ENCODE measurements at regions not wholly inside any gene's neighbourhood (a gene's known extent, or its start where the extent isn't known, plus 50 kb on each side); places are given as distances from the start of the nearest gene placed in this dataset.
"Not testable (repeated sequence)": the region's sequence is repeated elsewhere in the genome, so short reads cannot be mapped to it uniquely, and the experiment has no call there.

- POLR2A ChIA-PET (ENCODE audit: low non-redundant PET), result no interaction called here
- TF ChIP-seq CTCF (conservative IDR thresholded peaks at IDR 0.05; ENCODE audit: low read depth, low read length) (no peak), EZH2 (IDR thresholded peaks at IDR 0.05; ENCODE audit: borderline replicate concordance, low read depth, low read length, poor library complexity, severe bottlenecking) (no peak)
- DNase-seq (ENCODE audit: low spot score), result no peak
- CTCF ChIA-PET, result no interaction called here
- H3K4me1 ChIP-seq (ENCODE audit: insufficient read depth, low read length, poor library complexity, severe bottlenecking), result no peaks in the 10 kb centered on the region
- intact Hi-C loops (cut with micrococcal nuclease; ENCODE audit: unreplicated experiment), result no loop called here
- no peaks in the 10 kb centered on the region for H3K9me3 ChIP-seq (ENCODE audit: low read depth, low read length, poor library complexity, severe bottlenecking)
- H3K27ac ChIP-seq (ENCODE audit: low read depth, low read length, poor library complexity, severe bottlenecking), result no peak overlapping the region
- BruUV-seq (replicated peaks), result no TSS peak
- no peak overlapping the region for H3K4me3 ChIP-seq (ENCODE audit: low read depth, low read length, poor library complexity, severe bottlenecking)
- H3K27me3 ChIP-seq (replicated peaks; ENCODE audit: insufficient read depth, low read depth, low read length, poor library complexity), result no peaks in the 10 kb centered on the region
- no peaks in the 10 kb centered on the region for H3K36me3 ChIP-seq (ENCODE audit: insufficient read depth, low read length, poor library complexity, severe bottlenecking)
Measured at GRCh38 chr13:75175575-75175974, 306.4 kb downstream of the TBC1D4 start.

- H3K4me1 ChIP-seq (ENCODE audit: insufficient read depth, low read length, poor library complexity, severe bottlenecking); CTCF ChIA-PET; H3K4me3 ChIP-seq (ENCODE audit: low read depth, low read length, poor library complexity, severe bottlenecking); DNase-seq (ENCODE audit: low spot score); BruUV-seq (replicated peaks); H3K9me3 ChIP-seq (ENCODE audit: low read depth, low read length, poor library complexity, severe bottlenecking); H3K36me3 ChIP-seq (ENCODE audit: insufficient read depth, low read length, poor library complexity, severe bottlenecking); H3K27me3 ChIP-seq (replicated peaks; ENCODE audit: insufficient read depth, low read depth, low read length, poor library complexity); intact Hi-C loops (cut with micrococcal nuclease; ENCODE audit: unreplicated experiment); H3K27ac ChIP-seq (ENCODE audit: low read depth, low read length, poor library complexity, severe bottlenecking); POLR2A ChIA-PET (ENCODE audit: low non-redundant PET): not testable (repeated sequence)
Measured at GRCh38 chr13:75175097-75175496, 306.9 kb downstream of the TBC1D4 start.

GRCh38 chr13:75174481-75174880 is 307.5 kb downstream of the TBC1D4 start:
- TF ChIP-seq CTCF (conservative IDR thresholded peaks at IDR 0.05; ENCODE audit: low read depth, low read length) (no peak), EZH2 (IDR thresholded peaks at IDR 0.05; ENCODE audit: borderline replicate concordance, low read depth, low read length, poor library complexity, severe bottlenecking) (no peak)
- Histone ChIP-seq H3K4me1 (ENCODE audit: insufficient read depth, low read length, poor library complexity, severe bottlenecking) (no peaks in the 10 kb centered on the region), H3K4me3 (ENCODE audit: low read depth, low read length, poor library complexity, severe bottlenecking) (no peak overlapping the region), H3K27me3 (replicated peaks; ENCODE audit: insufficient read depth, low read depth, low read length, poor library complexity) (no peaks in the 10 kb centered on the region), H3K27ac (ENCODE audit: low read depth, low read length, poor library complexity, severe bottlenecking) (no peak overlapping the region), H3K36me3 (ENCODE audit: insufficient read depth, low read length, poor library complexity, severe bottlenecking) (no peaks in the 10 kb centered on the region), H3K9me3 (ENCODE audit: low read depth, low read length, poor library complexity, severe bottlenecking) (no peaks in the 10 kb centered on the region)
- no peak for DNase-seq (ENCODE audit: low spot score)
- ChIA-PET CTCF (no interaction called here), POLR2A (ENCODE audit: low non-redundant PET) (no interaction called here)
- intact Hi-C loops (cut with micrococcal nuclease; ENCODE audit: unreplicated experiment), result no loop called here
- no TSS peak for BruUV-seq (replicated peaks)

- CTCF ChIA-PET, result no interaction called here
Measured at GRCh38 chr13:75173457-75174356, 308.3 kb downstream of the TBC1D4 start.

More at GRCh38 chr13:75173457-75174356, 308.3 kb downstream of the TBC1D4 start:
- POLR2A ChIA-PET (ENCODE audit: low non-redundant PET), result no interaction called here
- Histone ChIP-seq H3K27ac (ENCODE audit: low read depth, low read length, poor library complexity, severe bottlenecking) (no peak overlapping the region), H3K4me3 (ENCODE audit: low read depth, low read length, poor library complexity, severe bottlenecking) (no peak overlapping the region), H3K9me3 (ENCODE audit: low read depth, low read length, poor library complexity, severe bottlenecking) (no peaks in the 10 kb centered on the region), H3K36me3 (ENCODE audit: insufficient read depth, low read length, poor library complexity, severe bottlenecking) (no peaks in the 10 kb centered on the region), H3K27me3 (replicated peaks; ENCODE audit: insufficient read depth, low read depth, low read length, poor library complexity) (no peaks in the 10 kb centered on the region), H3K4me1 (ENCODE audit: insufficient read depth, low read length, poor library complexity, severe bottlenecking) (no peaks in the 10 kb centered on the region)
- no peak for TF ChIP-seq CTCF (conservative IDR thresholded peaks at IDR 0.05; ENCODE audit: low read depth, low read length)
- no peak for TF ChIP-seq EZH2 (IDR thresholded peaks at IDR 0.05; ENCODE audit: borderline replicate concordance, low read depth, low read length, poor library complexity, severe bottlenecking)
- intact Hi-C loops (cut with micrococcal nuclease; ENCODE audit: unreplicated experiment), result no loop called here
- peak; percentile 35 for DNase-seq (ENCODE audit: low spot score)
- BruUV-seq (replicated peaks), result no TSS peak
